ENCODE measurements at regions not wholly inside any gene's neighbourhood (a gene's known extent, or its start where the extent isn't known, plus 50 kb on each side); places are given as distances from the start of the nearest gene placed in this dataset.

DNA sequence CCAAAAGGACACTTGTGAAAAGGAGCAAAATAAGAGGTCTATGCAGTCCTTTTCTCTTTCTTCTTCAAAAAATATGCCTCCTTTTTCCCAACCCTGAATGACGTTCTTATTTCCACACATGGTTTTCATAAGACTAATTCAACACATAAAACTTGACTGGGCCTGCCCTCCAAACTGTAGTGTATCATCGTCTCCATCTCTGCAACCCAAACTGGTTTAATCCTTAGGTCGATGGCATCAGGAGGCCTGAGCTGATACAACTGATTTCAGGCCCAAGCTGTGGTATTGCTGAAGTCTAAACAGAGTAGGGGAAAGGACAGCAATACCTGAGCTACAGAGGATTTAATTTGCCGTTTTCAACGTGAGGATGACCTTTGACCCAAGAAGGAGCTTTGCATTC is 130.0 kb upstream of the MTNR1B start:
- DNase-seq (ENCODE audit: low read depth), result no peak

DNA sequence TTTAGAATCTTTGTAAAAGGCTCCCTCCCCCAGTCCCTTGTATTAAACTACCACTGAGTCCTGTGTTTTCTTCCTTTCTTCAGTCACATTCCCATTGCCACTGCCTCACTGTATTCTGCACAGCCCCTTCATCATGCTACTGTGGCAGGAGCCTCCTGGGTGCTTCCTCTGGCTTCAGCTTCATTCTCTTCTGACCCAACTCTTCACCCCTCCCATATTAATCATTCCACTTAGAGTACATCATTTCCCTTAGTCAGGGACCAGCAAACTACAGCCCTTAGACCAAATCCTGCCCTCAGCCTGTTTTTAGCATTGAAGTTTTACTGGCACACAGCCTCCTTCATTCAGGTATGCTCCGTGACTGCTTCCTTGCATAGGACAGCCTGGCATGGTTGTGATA is 127.7 kb upstream of the MTNR1B start:
- no peak for DNase-seq (ENCODE audit: low read depth)

DNA sequence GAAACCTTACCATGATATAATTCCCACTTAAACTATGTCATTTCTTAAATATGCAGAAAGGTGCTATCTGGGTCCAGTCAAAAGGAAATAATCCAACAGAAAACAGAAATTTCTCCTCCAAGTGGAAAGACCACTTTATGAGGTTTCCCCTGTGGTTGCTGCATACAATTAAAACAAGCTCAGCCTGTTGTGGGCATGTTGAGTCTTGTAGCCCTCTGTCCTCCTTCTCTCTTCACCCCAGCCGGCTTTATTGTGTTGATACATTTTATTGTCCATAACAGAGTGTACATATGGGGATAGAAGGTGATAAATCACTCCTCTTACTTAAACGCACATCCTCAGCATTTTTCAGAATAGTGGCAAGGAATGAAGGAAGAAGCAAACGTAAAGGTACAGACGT is 126.0 kb upstream of the MTNR1B start:
- DNase-seq (ENCODE audit: low read depth), result no peak

DNA sequence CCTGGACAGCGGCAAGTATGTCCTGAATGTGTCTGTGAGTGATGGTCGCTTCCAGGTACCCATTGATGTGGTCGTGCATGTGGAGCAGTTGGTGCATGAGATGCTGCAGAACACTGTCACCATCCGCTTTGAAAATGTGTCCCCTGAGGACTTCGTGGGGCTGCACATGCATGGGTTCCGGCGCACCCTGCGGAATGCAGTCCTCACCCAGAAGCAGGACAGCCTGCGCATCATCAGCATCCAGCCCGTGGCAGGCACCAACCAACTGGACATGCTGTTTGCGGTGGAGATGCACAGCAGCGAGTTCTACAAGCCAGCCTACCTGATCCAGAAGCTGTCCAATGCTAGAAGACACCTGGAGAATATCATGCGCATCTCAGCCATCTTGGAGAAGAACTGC is 125.3 kb upstream of the MTNR1B start:
- no peak for DNase-seq (ENCODE audit: low read depth)

DNA sequence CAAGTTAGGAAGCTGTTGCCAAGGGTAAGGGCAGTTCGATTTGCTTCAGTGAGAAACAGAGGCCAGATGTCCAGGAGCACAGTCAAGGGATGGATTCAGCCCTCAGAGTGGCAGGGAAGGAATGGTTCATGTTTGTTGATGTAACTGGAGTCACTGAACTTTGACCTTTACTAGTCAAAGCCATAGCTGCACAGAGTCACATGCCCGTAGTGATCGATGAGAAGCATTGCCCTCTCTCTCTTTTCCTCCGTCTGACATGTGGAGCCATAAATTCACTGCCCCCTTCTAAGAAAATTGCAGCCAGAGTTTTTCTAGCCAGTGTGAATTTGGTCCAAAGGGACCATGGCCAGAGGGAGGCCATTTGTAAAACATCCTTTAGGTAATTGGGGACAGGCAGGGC is 124.1 kb upstream of the MTNR1B start:
- no peak for DNase-seq (ENCODE audit: low read depth)

DNA sequence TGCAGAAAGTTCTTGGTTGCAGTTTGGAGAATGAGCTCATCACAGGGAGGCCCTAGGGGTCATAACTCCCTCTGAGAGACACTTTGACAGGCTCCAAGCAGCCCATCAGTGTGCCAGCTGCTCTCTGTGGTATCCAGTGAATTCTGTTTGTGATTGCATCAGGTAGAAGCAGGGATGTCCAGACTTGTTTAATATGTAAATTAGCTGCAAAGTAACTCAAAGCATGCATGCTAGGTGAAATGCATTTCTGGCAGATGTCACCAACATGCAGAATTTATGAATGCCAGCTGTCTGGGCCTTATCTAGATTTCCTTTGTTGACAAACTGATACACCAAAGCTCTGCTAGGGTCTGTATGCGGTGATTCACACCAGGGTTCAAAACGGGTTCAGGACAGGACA is 123.6 kb upstream of the MTNR1B start:
- no peak for DNase-seq (ENCODE audit: low read depth)

DNA sequence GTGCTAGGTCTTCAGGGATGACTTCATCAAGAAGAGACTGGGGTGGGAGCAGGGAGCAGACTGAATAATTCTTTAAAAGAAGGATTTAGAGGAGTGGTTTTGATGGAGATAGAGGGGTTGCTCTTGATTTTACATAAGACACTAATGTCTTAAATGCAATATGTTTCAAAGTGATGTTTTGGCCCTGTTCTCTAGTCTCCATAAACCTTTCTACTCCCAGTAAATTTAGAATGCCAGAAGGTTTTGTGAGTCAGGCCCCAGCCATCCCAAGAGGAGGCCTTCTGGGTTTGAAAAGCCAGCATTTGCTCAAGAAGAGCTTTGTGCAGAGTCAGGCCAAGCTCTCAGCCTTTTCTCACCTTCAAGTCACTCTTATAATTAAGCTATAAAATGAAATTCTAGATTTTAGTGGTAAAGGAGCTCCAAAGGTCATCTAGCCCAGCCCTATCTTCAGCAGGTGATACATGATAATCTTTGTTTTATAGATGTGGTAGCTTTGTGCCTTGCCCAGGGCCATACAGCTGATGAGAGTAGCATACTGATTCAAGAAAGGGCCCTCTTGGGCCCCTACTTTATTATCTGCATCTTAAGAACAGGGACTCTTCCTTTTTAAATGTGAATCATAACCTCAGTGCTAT is 122.8 kb upstream of the MTNR1B start:
- no peak for DNase-seq (ENCODE audit: low read depth)

DNA sequence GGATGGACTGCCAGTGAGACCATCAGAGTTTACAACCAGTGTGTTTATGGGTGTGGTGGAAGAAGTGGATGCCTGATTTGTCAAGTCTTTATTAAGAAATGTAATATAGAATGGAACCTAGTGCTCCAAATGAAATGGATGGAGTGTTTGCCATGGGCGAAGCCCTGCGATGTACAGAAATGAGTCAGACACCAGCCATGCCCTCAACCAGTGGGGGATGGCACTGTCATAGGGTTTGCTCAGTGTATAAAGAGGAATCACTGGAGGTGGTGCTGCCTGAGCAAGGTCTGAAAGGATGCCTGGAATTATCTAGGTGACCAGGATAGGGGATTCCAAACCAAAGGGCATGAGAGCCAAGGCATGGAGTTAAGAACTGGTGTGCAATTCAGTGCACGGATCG is 120.9 kb upstream of the MTNR1B start:
- no peak for DNase-seq (ENCODE audit: low read depth)

DNA sequence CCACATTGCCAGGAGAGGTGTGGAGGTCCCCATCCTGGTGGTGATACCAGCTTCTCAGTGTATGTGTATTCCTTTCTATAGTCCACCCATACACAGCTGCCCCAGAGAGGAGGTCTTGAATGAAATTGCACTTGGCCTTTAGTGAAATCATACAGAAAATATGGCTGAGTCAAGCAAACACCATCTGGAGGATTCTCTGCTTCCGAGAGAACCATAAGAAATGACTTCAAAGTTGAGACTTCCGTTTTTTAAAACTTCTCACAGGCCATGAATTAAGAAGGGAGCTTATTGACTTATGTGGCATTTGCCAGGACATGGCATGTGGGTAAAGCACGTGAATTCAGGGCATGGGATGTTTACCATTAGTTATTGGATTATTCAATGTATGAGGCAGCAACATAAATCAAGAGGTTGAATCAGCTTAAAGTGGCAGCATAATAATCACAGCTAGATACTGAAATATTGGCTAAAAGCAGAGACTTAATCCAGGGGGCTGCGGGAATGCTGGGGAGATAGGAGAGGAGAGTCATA is 119.1 kb upstream of the MTNR1B start:
- DNase-seq (ENCODE audit: low read depth), result no peak

DNA sequence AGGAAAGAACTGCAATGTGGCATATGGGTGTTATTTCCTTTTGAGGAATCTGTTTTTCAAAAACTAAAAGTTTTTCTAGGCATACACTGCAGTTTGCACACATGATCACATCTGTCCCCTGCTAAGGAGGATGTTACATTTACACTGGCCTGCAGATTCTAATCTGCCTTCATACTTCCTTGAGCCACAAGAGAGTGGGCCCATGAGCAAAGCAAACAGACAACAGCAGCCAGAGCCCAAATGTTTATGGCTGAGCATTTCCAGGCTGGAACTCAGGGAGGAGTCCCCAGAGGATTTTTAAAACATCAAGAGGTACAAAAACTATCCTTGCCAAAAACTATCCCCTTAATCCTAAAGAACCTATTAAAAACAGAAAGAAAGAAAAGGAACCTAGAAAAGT is 117.2 kb upstream of the MTNR1B start:
- DNase-seq (ENCODE audit: low read depth), result no peak

DNA sequence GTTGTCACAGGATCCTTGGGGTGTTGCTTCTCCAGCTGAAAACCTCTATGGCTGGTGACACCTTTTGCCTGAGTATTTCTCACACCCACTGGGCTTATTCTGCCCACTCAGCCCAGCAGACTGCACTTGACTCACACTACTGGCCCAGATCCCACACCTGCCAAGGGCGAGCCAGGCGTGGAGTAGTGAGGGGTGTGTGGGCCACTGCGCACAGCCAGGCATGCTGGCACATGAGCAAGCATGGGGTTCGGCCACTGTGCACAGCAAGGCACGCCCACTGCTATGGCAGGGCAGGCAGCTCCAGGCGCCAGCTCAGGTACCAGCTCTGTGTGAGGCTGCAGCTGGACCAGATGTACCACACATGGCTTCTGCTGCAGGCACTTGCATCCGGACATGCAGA is 116.5 kb upstream of the MTNR1B start:
- DNase-seq (ENCODE audit: low read depth), result no peak

DNA sequence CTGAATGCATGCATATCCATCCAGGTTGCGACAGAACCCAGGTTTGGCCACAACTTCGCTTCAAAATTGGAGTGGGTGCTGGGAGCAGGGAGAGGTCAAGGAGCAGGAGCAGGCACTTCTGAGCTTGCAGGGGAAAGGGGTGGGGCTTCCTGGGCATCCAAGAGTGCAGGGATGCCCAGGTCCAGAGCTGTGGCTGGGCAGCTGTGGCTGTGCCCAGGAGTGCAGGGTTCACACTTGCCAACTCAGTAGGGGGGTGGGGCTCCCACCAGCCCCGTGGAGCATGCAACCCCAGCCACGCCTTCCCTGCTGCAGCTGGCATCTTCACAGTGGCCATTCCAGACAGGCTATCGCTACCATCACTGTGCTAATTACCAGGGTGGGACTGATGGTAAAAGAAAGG is 115.3 kb upstream of the MTNR1B start:
- no peak for DNase-seq (ENCODE audit: low read depth)

DNA sequence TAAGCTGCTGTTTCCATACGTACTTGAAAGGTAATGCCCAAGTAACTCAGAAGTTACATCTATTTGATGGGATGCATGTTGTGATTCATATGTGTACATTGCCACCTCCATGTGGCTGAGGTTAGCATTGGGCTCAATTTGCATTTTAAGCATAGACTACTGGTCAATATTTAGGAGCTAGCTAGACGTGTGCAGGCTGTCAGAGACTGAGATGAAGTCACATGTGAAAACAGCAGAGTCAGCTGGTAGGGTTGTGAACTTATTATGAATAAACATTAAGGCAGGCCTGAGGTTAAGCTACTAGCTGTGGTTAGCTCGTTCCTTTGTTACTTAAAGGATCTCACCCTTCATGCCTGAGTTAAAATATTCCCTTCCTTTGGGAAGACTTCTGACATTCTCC is 114.5 kb upstream of the MTNR1B start:
- DNase-seq (ENCODE audit: low read depth), result no peak

DNA sequence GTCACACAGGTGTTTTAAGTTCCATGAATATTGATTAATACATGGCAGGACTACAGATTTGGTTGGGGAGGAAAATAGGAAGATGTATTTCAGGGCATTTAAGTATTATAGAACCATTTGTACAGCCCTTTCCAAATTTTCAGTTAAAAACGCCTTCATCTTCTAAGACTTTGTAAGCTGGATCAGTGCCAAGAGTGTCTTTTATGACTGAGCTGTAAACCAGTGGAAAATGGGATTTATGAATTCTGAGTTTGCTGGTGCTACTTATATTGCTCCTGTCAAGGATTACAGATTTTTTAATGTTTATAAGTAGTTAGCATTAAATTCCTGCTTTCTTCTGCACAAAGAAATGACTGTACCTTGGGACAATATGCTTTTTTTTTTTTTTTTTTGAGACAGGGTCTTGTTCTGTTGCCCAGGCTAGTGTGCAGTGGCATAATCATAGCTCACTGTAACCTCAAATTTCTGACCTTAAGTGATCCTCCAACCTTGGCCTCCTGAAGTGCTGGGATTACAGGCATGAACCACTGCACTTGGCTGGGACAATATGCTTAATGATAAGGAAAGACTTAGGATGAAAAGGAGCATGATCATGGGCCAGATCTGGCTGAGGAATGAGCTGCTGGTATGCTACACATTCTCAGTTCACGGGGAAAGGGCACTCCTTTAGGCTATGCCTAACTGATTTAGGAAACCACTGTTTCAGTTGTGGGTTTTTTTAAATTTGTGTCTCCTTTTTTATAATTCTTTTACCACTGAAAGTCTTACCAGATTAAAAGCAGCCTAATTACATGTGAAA is 113.6 kb upstream of the MTNR1B start:
- no peak for DNase-seq (ENCODE audit: low read depth)

DNA sequence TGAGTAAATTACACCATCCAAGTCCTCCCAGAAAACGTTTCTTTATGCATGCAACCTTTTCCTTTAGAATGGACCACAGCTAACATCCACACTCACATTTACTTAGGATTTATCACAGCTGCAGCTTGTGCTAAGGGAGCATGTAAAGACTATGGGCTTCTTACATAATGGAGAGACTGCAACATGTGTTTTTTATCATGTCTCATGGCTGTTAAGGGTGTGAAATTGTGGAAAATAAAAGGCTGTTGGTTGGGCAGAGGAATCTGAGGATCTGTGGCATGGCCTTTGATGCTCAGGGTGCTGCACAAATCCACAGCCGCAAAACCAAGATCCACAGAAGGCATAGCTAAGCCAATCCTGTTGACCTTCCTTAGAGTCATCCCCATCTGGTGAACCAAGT is 112.0 kb upstream of the MTNR1B start:
- no peak for DNase-seq (ENCODE audit: low read depth)

DNA sequence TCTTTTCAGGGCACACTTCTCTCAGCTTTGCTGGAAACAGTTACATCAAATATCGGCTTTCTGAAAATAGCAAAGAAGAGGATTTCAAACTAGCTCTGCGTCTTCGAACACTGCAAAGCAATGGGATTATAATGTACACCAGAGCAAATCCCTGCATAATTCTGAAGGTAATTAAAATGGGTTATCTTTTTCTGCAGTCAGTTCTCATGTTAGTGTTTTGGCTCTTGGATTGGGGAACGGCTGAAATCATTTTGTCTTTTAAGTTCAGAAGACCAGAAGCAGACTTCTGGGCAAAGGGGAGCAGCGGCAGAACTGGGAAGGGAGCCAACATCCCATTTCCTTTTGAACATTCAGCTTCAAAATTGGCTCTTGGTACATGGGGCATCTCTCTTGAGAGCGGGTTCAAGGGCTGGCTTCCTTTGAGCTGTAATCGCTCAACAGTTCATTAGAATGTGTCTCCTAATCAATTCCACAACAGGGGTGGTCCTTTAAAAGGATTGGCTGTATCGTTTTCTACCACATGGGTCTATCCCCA is 110.2 kb upstream of the MTNR1B start:
- DNase-seq (ENCODE audit: low read depth), result no peak

DNA sequence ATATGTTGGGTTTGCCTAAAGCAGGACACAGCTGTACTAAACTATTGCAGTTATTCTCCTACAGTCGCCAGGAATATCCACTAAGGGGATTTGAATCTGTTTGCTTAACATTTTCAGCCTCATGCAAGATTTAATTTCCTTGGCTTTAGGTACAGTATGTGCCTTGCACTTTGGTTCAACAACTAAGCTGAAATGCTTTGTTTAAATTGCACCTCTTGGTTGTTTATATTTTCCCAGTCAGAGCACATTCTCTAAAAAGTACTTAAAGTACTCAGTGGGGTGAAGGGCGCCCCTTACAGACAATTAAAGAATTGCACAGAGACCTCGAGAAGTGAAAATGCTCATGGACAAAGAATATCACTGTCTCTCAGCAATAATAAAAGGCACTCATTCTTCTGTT is 107.8 kb upstream of the MTNR1B start:
- no peak for DNase-seq (ENCODE audit: low read depth)

DNA sequence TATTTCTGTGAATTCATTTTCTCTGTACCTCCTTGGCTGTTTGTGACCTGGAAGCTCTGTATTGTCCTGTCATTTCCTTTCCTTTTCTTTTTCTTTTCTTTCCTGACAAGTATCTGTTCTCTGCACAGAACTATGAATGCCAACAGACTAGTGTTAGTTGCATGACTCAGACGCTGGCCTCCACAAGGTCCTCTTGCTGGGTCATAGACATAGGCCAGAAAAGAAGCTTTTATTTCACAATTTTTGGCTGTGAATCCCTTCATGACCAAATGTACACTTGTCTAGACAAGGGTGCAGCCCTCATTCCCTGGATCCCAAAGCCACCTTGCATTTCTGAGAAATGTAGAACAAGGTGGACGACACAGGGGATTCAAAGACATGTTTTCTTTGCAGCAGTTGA is 104.1 kb upstream of the MTNR1B start:
- no peak for DNase-seq (ENCODE audit: low read depth)

DNA sequence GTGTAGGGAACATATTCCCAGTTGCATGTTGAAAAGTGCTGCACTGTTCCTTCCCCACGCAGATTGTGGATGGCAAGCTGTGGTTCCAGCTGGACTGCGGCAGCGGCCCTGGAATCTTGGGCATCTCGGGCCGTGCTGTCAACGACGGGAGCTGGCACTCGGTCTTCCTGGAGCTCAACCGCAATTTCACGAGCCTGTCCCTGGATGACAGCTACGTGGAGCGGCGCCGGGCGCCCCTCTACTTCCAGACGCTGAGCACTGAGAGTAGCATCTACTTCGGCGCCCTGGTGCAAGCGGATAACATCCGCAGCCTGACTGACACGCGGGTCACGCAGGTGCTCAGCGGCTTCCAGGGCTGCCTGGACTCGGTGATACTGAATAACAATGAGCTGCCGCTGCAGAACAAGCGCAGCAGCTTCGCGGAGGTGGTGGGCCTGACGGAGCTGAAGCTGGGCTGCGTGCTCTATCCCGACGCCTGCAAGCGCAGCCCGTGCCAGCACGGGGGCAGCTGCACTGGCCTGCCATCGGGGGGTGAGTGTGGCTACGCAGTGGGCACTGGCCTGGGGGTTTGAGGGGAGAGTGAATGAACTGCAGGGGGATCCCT is 102.7 kb upstream of the MTNR1B start:
- DNase-seq (ENCODE audit: low read depth), result no peak

DNA sequence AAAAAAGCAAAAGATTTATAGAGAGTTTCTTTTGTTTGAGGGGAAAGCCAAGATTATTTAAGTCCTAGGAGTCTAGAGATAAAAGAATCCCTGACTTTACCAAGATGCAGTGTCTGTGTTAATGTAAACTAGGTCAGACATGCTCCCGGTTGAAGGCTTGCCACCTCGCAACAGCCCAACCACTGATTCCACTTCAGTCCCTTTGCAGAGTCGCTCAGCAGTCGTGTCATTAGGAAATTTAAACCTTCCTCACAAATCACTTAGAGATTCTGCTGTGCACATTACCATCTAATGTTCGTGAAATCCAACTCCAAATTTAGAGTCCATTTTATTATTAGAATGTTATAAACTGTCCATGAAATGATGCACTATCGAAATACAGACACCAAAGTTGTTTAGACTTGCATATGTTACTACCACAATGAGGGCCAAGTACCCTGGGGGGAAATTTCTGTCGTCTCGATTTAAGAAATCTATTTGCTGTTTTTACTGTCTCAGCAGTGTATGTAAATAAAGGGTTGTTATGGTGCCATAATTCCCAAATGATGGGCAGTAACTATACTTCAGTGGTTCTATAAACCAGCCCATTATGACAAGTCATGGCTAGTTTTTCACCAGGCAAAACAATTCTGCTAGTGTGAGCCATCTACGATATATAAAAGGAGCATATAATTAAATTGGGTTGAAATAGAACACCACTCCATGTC is 101.4 kb upstream of the MTNR1B start:
- no peak for DNase-seq (ENCODE audit: low read depth)

DNA sequence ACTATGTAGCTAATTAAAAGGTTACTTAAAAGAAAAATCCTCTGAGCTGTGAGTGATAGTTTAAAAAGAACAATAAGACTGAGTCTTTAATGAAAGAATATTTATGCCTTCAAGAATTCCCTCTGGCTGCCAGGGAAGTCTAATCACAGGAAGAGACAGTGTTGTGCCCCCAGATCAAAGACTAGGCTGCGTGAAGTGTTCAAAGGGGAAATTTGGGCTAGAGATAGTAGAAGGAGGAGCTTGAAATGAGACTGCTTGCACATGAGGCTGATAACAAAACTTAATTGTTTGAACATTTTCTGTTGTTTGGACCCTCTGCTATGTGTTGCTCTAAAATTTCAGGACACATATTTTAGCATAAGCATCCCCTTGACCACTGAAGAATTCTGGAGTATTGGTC is 99.7 kb upstream of the MTNR1B start:
- DNase-seq (ENCODE audit: low read depth), result no peak

DNA sequence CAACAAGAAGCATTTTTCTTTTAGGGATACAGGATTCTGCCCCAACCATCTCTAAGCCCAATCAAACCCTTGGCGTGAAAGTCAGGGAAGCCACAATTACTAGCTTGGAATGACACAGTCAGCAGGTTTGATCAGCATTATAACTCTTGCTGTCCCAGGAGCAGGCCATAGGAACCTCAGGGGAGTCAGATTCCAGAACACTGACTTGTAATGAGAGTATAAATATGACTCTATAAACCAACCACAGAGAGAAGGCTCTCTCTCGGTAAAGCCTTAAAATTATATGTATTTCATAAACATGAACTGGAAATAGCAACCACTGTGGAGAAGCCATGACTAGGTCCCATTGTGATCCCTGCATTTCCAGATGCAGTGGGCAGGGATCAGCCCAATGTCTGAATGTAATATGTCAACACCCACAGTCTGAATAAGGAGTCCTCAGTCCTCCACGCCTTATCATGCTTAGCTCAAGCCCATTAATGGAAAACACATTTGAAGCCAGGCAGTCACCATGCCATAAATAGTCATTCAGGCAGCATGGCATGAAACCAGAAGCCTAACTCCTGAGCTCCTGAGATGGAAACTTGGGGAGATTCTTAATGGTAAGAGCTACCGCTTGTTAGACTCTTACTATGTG is 99.1 kb upstream of the MTNR1B start:
- no peak for DNase-seq (ENCODE audit: low read depth)
